H1 (cell line): ENCODE measurements at regions not wholly inside any gene's neighbourhood (a gene's known extent, or its start where the extent isn't known, plus 50 kb on each side); places are given as distances from the start of the nearest gene placed in this dataset.

ENCODE experiments used
- BRCA1 ChIP-seq: IDR thresholded peaks from 2 replicates; pipeline ENCODE4 v1.6.1; 2012; ENCODE audit warnings: low read depth, low read length, improper control_type of control experiment
- CHD7 ChIP-seq: fragments of 300-600 bp; sonication (generic); IDR thresholded peaks from 2 replicates; pipeline ENCODE4 v1.7.1; 2012; ENCODE audit warnings: low read length, moderate library complexity, mild to moderate bottlenecking, inconsistent platforms; ENCODE audit not compliant: insufficient replicate concordance
- RAD21 ChIP-seq, 2 experiments: IDR thresholded peaks in 1 of 2; conservative IDR thresholded peaks in 1 of 2; 2 replicates each; pipeline ENCODE4 v1.6.1; 2011; ENCODE audit warnings: low read depth in 2 of 2, low read length in 2 of 2, improper control_type of control experiment in 1 of 2, inconsistent platforms in 1 of 2, mild to moderate bottlenecking in 1 of 2, moderate library complexity in 1 of 2
- SAP30 ChIP-seq: fragments of 300-600 bp; sonication (generic); IDR thresholded peaks from 2 replicates; pipeline ENCODE4 v1.7.1; 2012; ENCODE audit warnings: low read length, moderate library complexity, mild to moderate bottlenecking, inconsistent platforms; ENCODE audit not compliant: insufficient read depth, insufficient replicate concordance
- TF ChIP-seq, protein P1 (sequence below), 3 experiments: IDR thresholded peaks; 1 replicate in 2 of 3; 2 replicates in 1 of 3; pipeline versions ENCODE4 v1.5.1 to v1.6.1; 2011; ENCODE audit warnings: low read length in 3 of 3, mild to moderate bottlenecking in 3 of 3, inconsistent platforms in 2 of 3, low read depth in 1 of 3, moderate library complexity in 1 of 3; ENCODE audit not compliant: insufficient read depth in 1 of 3; ENCODE audit errors: control extremely low read depth in 1 of 3

GRCh38 chr1:105137543-105138457 is 1388.1 kb downstream of the AMY1C start (continued):
- TF ChIP-seq CHD7 (no peak), RAD21 (IDR thresholded peaks at IDR 0.05 in 1 of 2, conservative IDR thresholded peaks at IDR 0.05 in 1 of 2; ENCODE audit: low read depth in 2 of 2, low read length in 2 of 2) (peak; percentile 73 to 74), SAP30 (no peak), BRCA1 (no peak)
- TF ChIP-seq, protein P1, sequence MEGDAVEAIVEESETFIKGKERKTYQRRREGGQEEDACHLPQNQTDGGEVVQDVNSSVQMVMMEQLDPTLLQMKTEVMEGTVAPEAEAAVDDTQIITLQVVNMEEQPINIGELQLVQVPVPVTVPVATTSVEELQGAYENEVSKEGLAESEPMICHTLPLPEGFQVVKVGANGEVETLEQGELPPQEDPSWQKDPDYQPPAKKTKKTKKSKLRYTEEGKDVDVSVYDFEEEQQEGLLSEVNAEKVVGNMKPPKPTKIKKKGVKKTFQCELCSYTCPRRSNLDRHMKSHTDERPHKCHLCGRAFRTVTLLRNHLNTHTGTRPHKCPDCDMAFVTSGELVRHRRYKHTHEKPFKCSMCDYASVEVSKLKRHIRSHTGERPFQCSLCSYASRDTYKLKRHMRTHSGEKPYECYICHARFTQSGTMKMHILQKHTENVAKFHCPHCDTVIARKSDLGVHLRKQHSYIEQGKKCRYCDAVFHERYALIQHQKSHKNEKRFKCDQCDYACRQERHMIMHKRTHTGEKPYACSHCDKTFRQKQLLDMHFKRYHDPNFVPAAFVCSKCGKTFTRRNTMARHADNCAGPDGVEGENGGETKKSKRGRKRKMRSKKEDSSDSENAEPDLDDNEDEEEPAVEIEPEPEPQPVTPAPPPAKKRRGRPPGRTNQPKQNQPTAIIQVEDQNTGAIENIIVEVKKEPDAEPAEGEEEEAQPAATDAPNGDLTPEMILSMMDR (IDR thresholded peaks at IDR 0.05; ENCODE audit: control extremely low read depth in 1 of 3, insufficient read depth in 1 of 3, low read depth in 1 of 3, low read length in 3 of 3), result peak; percentile 70 to 86 (median 75)
